NOMO-1 (cell line): ENCODE measurements at regions not wholly inside any gene's neighbourhood (a gene's known extent, or its start where the extent isn't known, plus 50 kb on each side); places are given as distances from the start of the nearest gene placed in this dataset.
A peak's percentile ranks its signal among the peaks of the same experiment; 100 is the strongest.

Experiments used
- DNase-seq, 2 experiments: peaks; one replicate each; lab custom pipeline; 2025; ENCODE audit not compliant: unreplicated experiment in 2 of 2; lab: John Stamatoyannopoulos, UW

GRCh38 chr12:97173688-97174410 lies 266.8 kb downstream of the NEDD1 start:
- DNase-seq, result no peak

DNA sequence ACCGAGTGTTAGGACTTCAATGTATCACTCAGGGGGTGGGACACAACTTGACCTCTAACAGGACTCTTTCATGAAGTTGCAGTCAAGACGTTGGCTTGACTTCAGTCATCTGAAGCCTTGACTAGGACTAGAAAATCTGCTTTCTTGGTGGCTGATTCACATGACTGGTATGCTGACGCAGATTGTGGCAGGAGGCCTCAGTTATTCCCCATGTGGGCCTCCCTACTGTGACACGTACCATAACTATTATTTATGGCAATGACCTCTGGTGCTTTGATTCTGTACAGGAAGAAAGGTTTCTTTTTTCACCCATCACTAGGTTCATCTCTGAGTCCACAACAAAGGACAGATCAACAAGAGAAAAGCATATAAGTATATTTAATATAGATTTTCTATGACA lies 270.4 kb downstream of the NEDD1 start:
- no peak for DNase-seq

DNA sequence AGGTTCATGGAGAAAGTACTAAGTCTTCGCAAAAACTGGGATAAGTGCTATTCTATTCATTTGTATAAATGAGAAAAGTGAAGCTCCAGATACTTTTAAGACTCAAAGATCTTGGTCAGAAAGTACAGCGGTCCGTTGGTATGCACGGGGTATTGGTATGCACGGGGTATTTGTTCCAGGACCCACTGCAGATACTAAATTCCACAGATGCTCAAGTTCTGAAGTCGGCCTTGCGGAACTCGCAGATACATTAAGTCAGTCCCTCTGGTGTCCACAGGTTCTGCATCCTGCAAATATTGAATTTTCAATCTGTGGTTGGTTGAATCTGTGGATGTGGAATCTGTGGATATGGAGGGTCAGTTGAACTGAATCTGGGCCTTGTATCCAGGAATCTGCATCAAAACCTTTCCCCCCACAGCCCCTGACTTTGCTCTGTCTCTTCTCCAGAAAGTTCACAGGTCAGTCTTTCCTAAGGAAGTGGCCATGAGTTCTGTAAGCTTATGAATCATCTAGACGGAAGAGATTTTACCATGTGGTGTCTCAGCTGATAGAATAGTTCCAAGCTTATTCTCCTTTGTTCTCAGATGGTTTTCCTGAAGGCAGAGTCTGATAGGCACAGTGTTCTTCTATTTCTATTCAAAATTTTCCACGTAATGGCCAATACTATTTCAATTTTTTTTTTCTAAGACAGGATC lies 274.7 kb downstream of the NEDD1 start:
- no peak for DNase-seq

DNA sequence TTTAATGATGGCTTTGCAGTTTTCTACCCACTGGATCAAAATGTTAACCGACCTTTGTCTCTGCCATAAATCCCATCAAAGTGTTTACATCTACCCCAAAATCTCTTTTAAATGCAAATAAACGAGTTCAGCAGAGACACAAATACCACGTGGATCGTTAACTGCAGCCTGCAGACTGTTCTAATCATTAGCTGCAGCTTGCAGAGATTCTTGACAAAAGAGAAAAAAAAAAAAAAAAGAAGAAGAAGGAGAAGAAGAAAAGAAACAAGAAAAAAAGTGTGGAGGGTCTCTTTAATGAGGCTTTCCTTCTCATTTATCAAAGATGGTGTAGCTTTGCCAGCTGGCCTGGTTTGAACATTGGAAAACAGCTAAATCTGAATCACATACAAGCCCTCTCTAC lies 275.7 kb downstream of the NEDD1 start:
- DNase-seq, result no peak

GRCh38 chr12:97184127-97184773 lies 277.2 kb downstream of the NEDD1 start:
- DNase-seq, result no peak

GRCh38 chr12:97185567-97185966 lies 277.0 kb upstream of the RMST start:
- DNase-seq, result no peak

GRCh38 chr12:97194546-97194945 lies 268.1 kb upstream of the RMST start:
- no peak for DNase-seq

DNA sequence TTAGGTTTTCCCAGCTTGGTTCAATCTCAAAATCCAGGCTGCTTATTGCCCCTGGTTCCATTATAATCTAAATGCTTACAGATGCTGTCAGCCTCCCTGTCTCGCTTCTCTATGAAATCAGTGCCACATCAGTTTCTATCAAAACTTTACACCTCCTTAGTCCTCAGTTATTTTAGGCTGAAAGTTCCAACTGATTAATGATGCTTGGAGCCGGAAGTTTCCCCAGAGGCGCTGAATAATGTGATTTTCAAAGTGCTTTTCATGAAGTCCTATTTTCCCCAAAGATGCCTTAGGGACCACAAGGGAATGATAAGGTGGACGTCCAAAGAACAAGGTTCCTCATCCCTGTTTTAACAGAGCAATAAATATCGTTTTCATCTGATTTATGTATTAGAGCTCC lies 262.4 kb upstream of the RMST start:
- no peak for DNase-seq

DNA sequence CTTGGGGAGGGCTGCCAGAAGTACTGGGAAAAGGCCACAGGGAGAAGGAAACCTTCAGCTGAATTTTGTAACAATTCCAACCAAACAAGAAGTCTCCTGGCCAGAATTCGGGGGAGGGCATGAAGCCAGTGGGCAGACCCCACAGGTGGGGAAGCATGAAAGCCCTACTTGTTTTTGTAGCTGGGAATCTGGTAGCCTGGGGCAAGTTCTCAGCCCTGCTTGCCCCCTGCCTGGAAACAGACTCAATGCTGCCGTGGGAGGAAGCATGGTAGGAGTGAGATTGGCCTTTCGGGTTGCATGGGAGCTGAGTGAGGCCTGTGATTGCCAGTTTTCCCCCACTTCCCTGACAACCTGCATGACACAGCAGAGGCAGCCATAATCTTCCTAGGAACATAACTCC lies 259.2 kb upstream of the RMST start:
- no peak for DNase-seq

GRCh38 chr12:97209997-97210396 lies 252.6 kb upstream of the RMST start:
- DNase-seq, result no peak

DNA sequence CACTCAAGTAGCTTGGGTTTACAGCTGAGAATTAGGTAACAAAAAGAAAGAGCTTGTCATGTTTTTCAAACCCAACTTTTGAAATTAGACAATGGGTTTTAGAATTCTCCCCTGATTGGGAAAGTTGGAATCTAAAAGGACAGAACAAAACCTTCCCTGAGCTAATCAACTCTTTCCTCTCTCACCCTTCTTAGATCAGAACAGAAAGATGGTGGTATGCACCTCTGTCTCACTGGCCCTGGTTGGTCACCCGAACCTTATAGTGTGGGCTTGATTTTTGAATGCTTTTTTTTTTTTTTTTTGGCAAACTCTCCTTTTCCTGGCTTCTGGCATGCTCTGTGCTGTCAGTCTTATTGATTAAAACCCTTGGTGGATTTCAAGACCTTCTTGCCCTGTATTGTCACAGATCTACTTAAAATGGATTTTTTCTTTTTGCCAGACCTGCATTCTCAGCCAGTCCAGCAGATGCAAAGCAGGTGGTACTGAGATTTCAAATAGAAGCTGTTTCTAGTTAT lies 251.1 kb upstream of the RMST start:
- no peak for DNase-seq

GRCh38 chr12:97216848-97217247 lies 245.8 kb upstream of the RMST start:
- DNase-seq, result no peak

- no peak for DNase-seq
Measured at GRCh38 chr12:97222391-97222790, 240.2 kb upstream of the RMST start.

DNA sequence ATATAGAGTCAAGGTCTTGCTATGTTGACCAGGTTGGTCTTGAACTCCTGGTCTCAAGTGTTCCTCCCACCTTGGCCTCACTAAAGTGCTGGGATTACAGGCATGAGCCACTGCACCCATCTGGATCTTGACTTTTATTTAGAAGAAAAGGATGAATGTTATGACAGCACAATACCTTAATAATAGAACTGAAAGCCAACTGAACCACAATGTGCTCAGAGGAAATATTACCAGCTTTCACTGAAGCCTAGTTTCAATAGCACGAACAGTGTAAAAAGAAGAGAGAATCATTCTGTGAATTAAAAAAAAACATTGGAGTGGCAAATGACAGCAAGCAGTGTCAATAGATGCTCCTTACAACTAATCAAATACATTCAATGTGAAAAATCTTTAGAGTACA lies 239.2 kb upstream of the RMST start:
- no peak for DNase-seq

DNA sequence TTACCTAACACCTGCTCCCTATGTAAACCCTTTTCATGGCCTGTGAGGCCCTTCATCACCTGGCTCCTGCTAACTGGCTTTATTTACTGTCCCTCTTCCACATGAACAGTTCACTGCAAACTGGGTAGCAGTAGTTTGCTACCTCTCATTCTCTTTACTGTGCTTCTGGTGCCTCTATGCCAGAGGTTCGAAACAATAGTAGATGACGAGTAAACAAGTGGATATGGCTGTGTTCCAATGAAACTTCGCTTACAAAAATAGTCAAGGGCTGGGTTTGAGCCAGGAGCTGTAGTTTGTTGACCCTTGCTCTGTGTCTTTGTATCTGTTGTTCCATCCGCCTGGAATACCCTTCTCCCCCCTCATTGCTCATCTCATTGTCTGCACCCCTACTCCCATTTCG lies 233.6 kb upstream of the RMST start:
- no peak for DNase-seq

DNA sequence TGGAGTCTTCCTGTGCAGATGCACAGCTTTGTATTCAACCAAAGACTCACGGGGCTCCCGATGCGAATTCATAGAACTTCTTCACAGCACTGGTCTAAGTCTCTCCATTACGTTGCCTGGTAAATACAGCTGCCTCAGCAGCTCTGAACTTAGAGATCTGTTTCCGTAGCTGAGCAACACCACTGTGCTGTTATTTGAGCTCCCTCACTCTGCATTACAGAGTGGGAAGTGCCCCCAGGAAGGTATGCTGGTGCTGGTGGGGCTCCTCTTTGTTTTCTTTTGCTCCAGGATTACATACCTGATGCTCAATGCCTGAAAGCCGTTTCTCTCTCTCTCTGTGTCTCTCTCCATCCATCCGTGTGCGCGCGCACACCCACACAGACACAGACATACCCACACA lies 227.5 kb upstream of the RMST start:
- no peak for DNase-seq

GRCh38 chr12:97246368-97246767 lies 216.2 kb upstream of the RMST start:
- DNase-seq, result peak; percentile 51 to 97

- no peak for DNase-seq
Measured at GRCh38 chr12:97250483-97250882, 212.1 kb upstream of the RMST start.

- DNase-seq, result no peak
Measured at GRCh38 chr12:97257726-97258125, 204.9 kb upstream of the RMST start.

GRCh38 chr12:97259098-97259497 lies 203.5 kb upstream of the RMST start:
- no peak for DNase-seq

- no peak for DNase-seq
Measured at GRCh38 chr12:97260786-97261185, 201.8 kb upstream of the RMST start.

- DNase-seq, result no peak
Measured at GRCh38 chr12:97267166-97267565, 195.4 kb upstream of the RMST start.
